ENCODE measurements at regions not wholly inside any gene's neighbourhood (a gene's known extent, or its start where the extent isn't known, plus 50 kb on each side); places are given as distances from the start of the nearest gene placed in this dataset.
"Not testable (repeated sequence)": the region's sequence is repeated elsewhere in the genome, so short reads cannot be mapped to it uniquely, and the experiment has no call there.

- DNase-seq (ENCODE audit: low read depth) = no peak
Observed at GRCh38 chr11:134665571-134666270, 253.7 kb upstream of the B3GAT1 start.

GRCh38 chr11:134665188-134665535 is 253.1 kb upstream of the B3GAT1 start:
- DNase-seq (ENCODE audit: low read depth) = no peak

GRCh38 chr11:134664447-134665187 is 252.6 kb upstream of the B3GAT1 start:
- DNase-seq (ENCODE audit: low read depth) = no peak

- no peak for DNase-seq (ENCODE audit: low read depth)
Observed at GRCh38 chr11:134663506-134664313, 251.7 kb upstream of the B3GAT1 start.

- DNase-seq (ENCODE audit: low read depth) = no peak
Observed at GRCh38 chr11:134662629-134663360, 250.8 kb upstream of the B3GAT1 start.

GRCh38 chr11:134661660-134662059 is 249.6 kb upstream of the B3GAT1 start:
- no peak for DNase-seq (ENCODE audit: low read depth)

GRCh38 chr11:134660416-134660815 is 248.4 kb upstream of the B3GAT1 start:
- no peak for DNase-seq (ENCODE audit: low read depth)

GRCh38 chr11:134659882-134660281 is 247.8 kb upstream of the B3GAT1 start:
- no peak for DNase-seq (ENCODE audit: low read depth)

GRCh38 chr11:134658481-134659225 is 246.6 kb upstream of the B3GAT1 start:
- no peak for DNase-seq (ENCODE audit: low read depth)

- DNase-seq (ENCODE audit: low read depth) = no peak
Observed at GRCh38 chr11:134657631-134658030, 245.6 kb upstream of the B3GAT1 start.

GRCh38 chr11:134656861-134657540 is 245.0 kb upstream of the B3GAT1 start:
- DNase-seq (ENCODE audit: low read depth) = no peak

GRCh38 chr11:134656086-134656840 is 244.2 kb upstream of the B3GAT1 start:
- not testable (repeated sequence) for DNase-seq (ENCODE audit: low read depth)

GRCh38 chr11:134655189-134655989 is 243.3 kb upstream of the B3GAT1 start:
- DNase-seq (ENCODE audit: low read depth) = no peak

- DNase-seq (ENCODE audit: low read depth) = no peak
Observed at GRCh38 chr11:134654161-134654915, 242.3 kb upstream of the B3GAT1 start.

- no peak for DNase-seq (ENCODE audit: low read depth)
Observed at GRCh38 chr11:134652586-134653255, 240.7 kb upstream of the B3GAT1 start.

GRCh38 chr11:134647066-134647743 is 235.2 kb upstream of the B3GAT1 start:
- no peak for DNase-seq (ENCODE audit: low read depth)

GRCh38 chr11:134646561-134646960 is 234.5 kb upstream of the B3GAT1 start:
- DNase-seq (ENCODE audit: low read depth) = no peak
